ENCODE measurements at regions not wholly inside any gene's neighbourhood (a gene's known extent, or its start where the extent isn't known, plus 50 kb on each side); places are given as distances from the start of the nearest gene placed in this dataset.

- H3K4me1 ChIP-seq = no peaks in the 10 kb centered on the region
- H3K27ac ChIP-seq = no peak overlapping the region
- no peak for FAIRE-seq
- POLR2A ChIA-PET = no interaction called here
- H3K4me2 ChIP-seq = no peak overlapping the region
- no peak for TF ChIP-seq RAD21 (conservative IDR thresholded peaks at IDR 0.05 in 1 of 2, IDR thresholded peaks at IDR 0.05 in 1 of 2)
- no peak for TF ChIP-seq HDAC2 (IDR thresholded peaks at IDR 0.05)
- no peak for TF ChIP-seq HOXB13 (CRISPR knock-in tag; IDR thresholded peaks at IDR 0.05; ENCODE audit: low read depth)
- no peak for TF ChIP-seq POLR2AphosphoS2 (conservative IDR thresholded peaks at IDR 0.05; ENCODE audit: low read length)
- no peak for TF ChIP-seq KDM5A (IDR thresholded peaks at IDR 0.05)
- no peak for TF ChIP-seq MAX (IDR thresholded peaks at IDR 0.05)
- TF ChIP-seq CBX2 (IDR thresholded peaks at IDR 0.05; ENCODE audit: borderline replicate concordance, low read depth) = no peak
- no peak for TF ChIP-seq NPAS2 (CRISPR knock-in tag; IDR thresholded peaks at IDR 0.05; ENCODE audit: borderline replicate concordance)
- TF ChIP-seq, protein P1, sequence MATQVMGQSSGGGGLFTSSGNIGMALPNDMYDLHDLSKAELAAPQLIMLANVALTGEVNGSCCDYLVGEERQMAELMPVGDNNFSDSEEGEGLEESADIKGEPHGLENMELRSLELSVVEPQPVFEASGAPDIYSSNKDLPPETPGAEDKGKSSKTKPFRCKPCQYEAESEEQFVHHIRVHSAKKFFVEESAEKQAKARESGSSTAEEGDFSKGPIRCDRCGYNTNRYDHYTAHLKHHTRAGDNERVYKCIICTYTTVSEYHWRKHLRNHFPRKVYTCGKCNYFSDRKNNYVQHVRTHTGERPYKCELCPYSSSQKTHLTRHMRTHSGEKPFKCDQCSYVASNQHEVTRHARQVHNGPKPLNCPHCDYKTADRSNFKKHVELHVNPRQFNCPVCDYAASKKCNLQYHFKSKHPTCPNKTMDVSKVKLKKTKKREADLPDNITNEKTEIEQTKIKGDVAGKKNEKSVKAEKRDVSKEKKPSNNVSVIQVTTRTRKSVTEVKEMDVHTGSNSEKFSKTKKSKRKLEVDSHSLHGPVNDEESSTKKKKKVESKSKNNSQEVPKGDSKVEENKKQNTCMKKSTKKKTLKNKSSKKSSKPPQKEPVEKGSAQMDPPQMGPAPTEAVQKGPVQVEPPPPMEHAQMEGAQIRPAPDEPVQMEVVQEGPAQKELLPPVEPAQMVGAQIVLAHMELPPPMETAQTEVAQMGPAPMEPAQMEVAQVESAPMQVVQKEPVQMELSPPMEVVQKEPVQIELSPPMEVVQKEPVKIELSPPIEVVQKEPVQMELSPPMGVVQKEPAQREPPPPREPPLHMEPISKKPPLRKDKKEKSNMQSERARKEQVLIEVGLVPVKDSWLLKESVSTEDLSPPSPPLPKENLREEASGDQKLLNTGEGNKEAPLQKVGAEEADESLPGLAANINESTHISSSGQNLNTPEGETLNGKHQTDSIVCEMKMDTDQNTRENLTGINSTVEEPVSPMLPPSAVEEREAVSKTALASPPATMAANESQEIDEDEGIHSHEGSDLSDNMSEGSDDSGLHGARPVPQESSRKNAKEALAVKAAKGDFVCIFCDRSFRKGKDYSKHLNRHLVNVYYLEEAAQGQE (IDR thresholded peaks at IDR 0.05) = no peak
- no peak for TF ChIP-seq POLR2A (IDR thresholded peaks at IDR 0.05; ENCODE audit: low read length)
- TF ChIP-seq RCOR1 (IDR thresholded peaks at IDR 0.05; ENCODE audit: low read depth, low read length) = no peak
- TF ChIP-seq EHMT2 (IDR thresholded peaks at IDR 0.05; ENCODE audit: low read depth) = no peak
- no peak for TF ChIP-seq TFCP2L1 (CRISPR knock-in tag; IDR thresholded peaks at IDR 0.05)
- TF ChIP-seq, protein P2, sequence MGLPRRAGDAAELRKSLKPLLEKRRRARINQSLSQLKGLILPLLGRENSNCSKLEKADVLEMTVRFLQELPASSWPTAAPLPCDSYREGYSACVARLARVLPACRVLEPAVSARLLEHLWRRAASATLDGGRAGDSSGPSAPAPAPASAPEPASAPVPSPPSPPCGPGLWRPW (IDR thresholded peaks at IDR 0.05) = no peak
- no peak for TF ChIP-seq EP300 (IDR thresholded peaks at IDR 0.05)
- TF ChIP-seq ZC3H11A (IDR thresholded peaks at IDR 0.05) = no peak
- no peak for TF ChIP-seq HOXB5 (CRISPR knock-in tag; IDR thresholded peaks at IDR 0.05)
- CTCF ChIA-PET = no interaction called here
- no peaks in the 10 kb centered on the region for H3K9me3 ChIP-seq
- no peak for DNase-seq (ENCODE audit: low read depth in 1 of 2, low spot score in 1 of 2)
- H3K4me3 ChIP-seq = no peak overlapping the region
- no peak for ATAC-seq
- 16% methylated on average over 9 of the region's 9 CpGs for WGBS (ENCODE audit: missing lambda C conversion rate)
These were observed 1088.3 kb upstream of the SEL1L start for GRCh38 chr14:82621881-82622450.

DNA sequence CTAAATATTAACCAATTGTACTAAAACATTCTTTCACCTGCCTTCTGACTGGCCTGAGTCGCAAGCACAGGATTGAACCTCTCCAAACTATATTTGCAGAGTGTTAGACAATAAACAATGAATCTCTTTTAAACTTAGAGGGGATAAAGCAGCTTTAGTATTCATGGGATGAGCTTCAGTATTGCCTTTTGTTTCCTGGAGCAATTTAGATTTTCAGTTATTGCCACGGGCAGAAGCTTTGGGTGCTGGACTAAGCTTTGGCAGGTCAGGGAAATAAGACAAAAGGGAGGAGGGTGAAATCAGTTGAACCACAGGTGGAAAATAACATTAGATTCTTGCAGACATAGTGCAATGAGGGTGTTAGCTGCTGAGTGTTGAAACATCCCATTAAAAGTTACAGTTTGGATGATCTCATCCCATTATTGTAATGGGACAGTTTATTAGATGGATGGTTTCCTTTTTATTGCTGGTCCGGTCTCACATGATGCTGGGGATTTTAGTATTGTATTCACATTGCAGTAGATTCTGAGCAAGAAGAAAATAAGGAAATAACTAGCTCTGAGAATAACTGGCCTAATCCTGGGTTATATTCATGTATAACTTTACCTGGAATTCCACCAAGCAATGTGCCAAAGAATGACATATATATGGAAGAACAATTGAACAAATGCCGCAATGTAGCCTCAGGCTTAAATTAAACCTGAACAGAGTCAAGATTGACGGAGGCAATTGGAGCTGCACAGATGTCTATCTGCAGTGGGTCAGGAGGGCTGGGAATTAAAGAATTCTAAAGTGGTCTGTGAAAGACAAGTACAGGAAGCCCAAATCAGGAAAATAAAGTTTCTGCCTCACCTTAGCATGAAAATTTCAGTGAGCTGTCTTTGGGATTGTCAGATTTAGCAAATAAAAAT is 1092.8 kb upstream of the SEL1L start:
- CTCF ChIA-PET = no interaction called here
- H3K4me2 ChIP-seq = no peak overlapping the region
- no peaks in the 10 kb centered on the region for H3K4me1 ChIP-seq
- no peak overlapping the region for H3K27ac ChIP-seq
- POLR2A ChIA-PET = no interaction called here
- no peak for TF ChIP-seq FOXS1 (CRISPR knock-in tag; IDR thresholded peaks at IDR 0.05)
- no peaks in the 10 kb centered on the region for H3K9me3 ChIP-seq
- DNase-seq (ENCODE audit: low read depth in 1 of 2, low spot score in 1 of 2) = no peak
- WGBS (ENCODE audit: missing lambda C conversion rate) = 21% methylated on average over 5 of the region's 5 CpGs
- no peak for FAIRE-seq
- ATAC-seq = no peak
- no peak overlapping the region for H3K4me3 ChIP-seq

DNA sequence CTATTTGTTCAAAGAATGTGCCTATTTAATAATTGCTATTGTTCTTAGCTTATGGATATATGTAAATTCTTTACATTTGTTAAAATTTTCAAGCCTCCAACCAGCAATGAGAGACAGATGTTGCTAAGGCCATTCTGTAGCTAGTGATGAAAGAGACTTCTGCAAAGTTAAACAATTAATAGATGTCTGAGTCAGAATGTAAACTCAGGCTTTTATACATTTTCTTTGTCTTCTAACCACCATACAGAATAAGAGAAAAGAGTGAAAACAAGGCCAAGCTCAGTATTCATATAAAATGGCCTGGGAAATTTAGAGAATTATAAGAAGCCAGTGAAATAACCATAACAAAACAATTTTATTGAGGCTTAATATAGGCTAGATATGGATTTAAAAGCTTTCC is 1102.3 kb upstream of the SEL1L start:
- Histone ChIP-seq H3K4me2 (no peak overlapping the region), H3K4me3 (no peak overlapping the region), H3K4me1 (no peaks in the 10 kb centered on the region), H3K9me3 (no peaks in the 10 kb centered on the region), H3K27ac (no peak overlapping the region)
- FAIRE-seq (no peak), ATAC-seq (no peak), DNase-seq (ENCODE audit: low read depth in 1 of 2, low spot score in 1 of 2) (no peak)
- ChIA-PET POLR2A (no interaction called here), CTCF (no interaction called here)
- TF ChIP-seq RCOR1 (IDR thresholded peaks at IDR 0.05; ENCODE audit: low read depth, low read length) (no peak), RARB (CRISPR knock-in tag; IDR thresholded peaks at IDR 0.05) (no peak), CHD4 (IDR thresholded peaks at IDR 0.05; ENCODE audit: borderline replicate concordance) (no peak), FOXS1 (CRISPR knock-in tag; IDR thresholded peaks at IDR 0.05) (no peak), JUNB (IDR thresholded peaks at IDR 0.05) (no peak), MAX (IDR thresholded peaks at IDR 0.05) (no peak), TFCP2L1 (CRISPR knock-in tag; IDR thresholded peaks at IDR 0.05) (no peak), CHD2 (IDR thresholded peaks at IDR 0.05; ENCODE audit: low read length, partially characterized antibody) (no peak), HOXB5 (CRISPR knock-in tag; IDR thresholded peaks at IDR 0.05) (no peak)
